ENCODE measurements at regions not wholly inside any gene's neighbourhood (a gene's known extent, or its start where the extent isn't known, plus 50 kb on each side); places are given as distances from the start of the nearest gene placed in this dataset.
A peak's percentile ranks its signal among the peaks of the same experiment; 100 is the strongest.
"Not testable (repeated sequence)": the region's sequence is repeated elsewhere in the genome, so short reads cannot be mapped to it uniquely, and the experiment has no call there.

DNA sequence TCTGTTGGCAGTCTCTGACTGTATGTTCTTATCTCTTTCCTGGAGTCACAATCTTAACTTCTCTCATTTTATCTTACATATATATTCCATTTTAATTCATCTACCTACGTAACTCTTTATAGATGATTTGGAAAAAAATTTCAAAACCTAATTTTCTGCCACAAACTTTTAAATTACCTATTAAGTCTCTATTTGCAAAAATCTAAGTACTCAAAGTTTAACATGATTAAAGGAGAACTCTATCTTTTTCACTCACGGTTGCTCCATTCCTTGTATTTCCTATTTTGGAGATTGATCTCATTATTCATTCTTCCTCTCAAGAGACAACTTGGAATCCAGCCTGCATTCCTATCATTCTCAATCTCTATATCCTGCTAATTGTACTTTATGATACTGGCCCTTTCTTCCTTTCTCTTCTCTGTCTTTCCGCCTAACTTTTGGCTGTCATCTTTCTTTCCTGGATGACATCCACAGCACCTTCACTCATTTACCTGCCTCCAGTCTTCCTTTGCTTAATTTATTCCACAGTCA is 1071.1 kb upstream of the CITED2 start:
- Histone ChIP-seq H3K4me1 (ENCODE audit: insufficient read depth, poor library complexity, severe bottlenecking) (peaks cover 8% of the 10 kb centered on the region), H3K27ac (ENCODE audit: poor library complexity, severe bottlenecking) (peak overlapping the region; percentile 28), H3K4me3 (ENCODE audit: severe bottlenecking) (no peak overlapping the region), H3K9me3 (ENCODE audit: severe bottlenecking) (no peaks in the 10 kb centered on the region), H3K36me3 (ENCODE audit: low read depth) (no peaks in the 10 kb centered on the region), H3K27me3 (ENCODE audit: insufficient read depth, poor library complexity, severe bottlenecking) (no peaks in the 10 kb centered on the region)
- DNase-seq (ENCODE audit: low spot score) (no peak), ATAC-seq (ENCODE audit: low read depth) (peak; percentile 61)
- TF ChIP-seq CTCF (IDR thresholded peaks at IDR 0.05; ENCODE audit: poor library complexity, severe bottlenecking): no peak

- H3K27ac ChIP-seq (ENCODE audit: poor library complexity, severe bottlenecking); H3K36me3 ChIP-seq (ENCODE audit: low read depth); H3K9me3 ChIP-seq (ENCODE audit: severe bottlenecking); H3K4me3 ChIP-seq (ENCODE audit: severe bottlenecking); ATAC-seq (ENCODE audit: low read depth); DNase-seq (ENCODE audit: low spot score); H3K27me3 ChIP-seq (ENCODE audit: insufficient read depth, poor library complexity, severe bottlenecking): not testable (repeated sequence)
- peaks cover 16% of the 10 kb centered on the region for H3K4me1 ChIP-seq (ENCODE audit: insufficient read depth, poor library complexity, severe bottlenecking)
Observed at GRCh38 chr6:140443112-140443511, 1068.7 kb upstream of the CITED2 start.

GRCh38 chr6:140441256-140441655 is 1066.8 kb upstream of the CITED2 start:
- peak; percentile 38 for TF ChIP-seq CTCF (IDR thresholded peaks at IDR 0.05; ENCODE audit: poor library complexity, severe bottlenecking)
- ATAC-seq (ENCODE audit: low read depth): peak; percentile 53; the same call in 1 of the 3 replicates
- no peaks in the 10 kb centered on the region for H3K27me3 ChIP-seq (ENCODE audit: insufficient read depth, poor library complexity, severe bottlenecking)
- no peak overlapping the region for H3K27ac ChIP-seq (ENCODE audit: poor library complexity, severe bottlenecking)
- no peaks in the 10 kb centered on the region for H3K36me3 ChIP-seq (ENCODE audit: low read depth)
- DNase-seq (ENCODE audit: low spot score): no peak
- no peak overlapping the region for H3K4me3 ChIP-seq (ENCODE audit: severe bottlenecking)
- peaks cover 23% of the 10 kb centered on the region for H3K4me1 ChIP-seq (ENCODE audit: insufficient read depth, poor library complexity, severe bottlenecking)
- H3K9me3 ChIP-seq (ENCODE audit: severe bottlenecking): no peaks in the 10 kb centered on the region

DNA sequence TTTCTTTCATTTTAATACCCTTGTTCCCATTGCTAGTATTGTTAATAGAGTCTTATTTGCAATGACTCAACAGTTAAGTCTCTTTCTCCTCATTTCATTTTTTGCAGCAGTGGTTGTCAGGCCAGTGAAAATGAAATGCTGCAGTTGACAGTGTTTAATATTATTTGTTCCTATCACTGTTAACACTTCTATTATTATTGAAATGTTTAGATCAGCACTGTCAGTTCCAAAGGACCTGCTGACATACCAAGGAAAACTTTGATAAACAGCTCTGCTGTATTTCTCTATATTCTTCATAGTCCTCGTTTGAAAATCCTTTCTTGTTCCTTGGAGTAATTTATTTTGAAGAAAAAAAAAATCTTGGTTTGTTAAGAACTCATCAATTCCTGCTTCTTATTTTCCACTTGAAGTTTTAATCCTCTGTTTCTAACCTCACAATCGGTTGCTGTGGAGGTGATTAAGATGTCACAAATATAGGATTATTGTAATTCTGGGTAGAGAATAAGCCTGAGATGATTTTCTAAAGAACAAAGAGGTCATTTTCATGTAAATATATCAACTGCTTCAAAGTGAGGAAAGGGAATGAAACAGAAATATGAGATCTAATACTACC is 1065.9 kb upstream of the CITED2 start:
- no peaks in the 10 kb centered on the region for H3K36me3 ChIP-seq (ENCODE audit: low read depth)
- DNase-seq (ENCODE audit: low spot score): no peak
- no peak for ATAC-seq (ENCODE audit: low read depth)
- H3K4me1 ChIP-seq (ENCODE audit: insufficient read depth, poor library complexity, severe bottlenecking): peaks cover 16% of the 10 kb centered on the region
- no peaks in the 10 kb centered on the region for H3K9me3 ChIP-seq (ENCODE audit: severe bottlenecking)
- H3K4me3 ChIP-seq (ENCODE audit: severe bottlenecking): no peak overlapping the region
- H3K27ac ChIP-seq (ENCODE audit: poor library complexity, severe bottlenecking): no peak overlapping the region
- no peaks in the 10 kb centered on the region for H3K27me3 ChIP-seq (ENCODE audit: insufficient read depth, poor library complexity, severe bottlenecking)
- no peak for TF ChIP-seq CTCF (IDR thresholded peaks at IDR 0.05; ENCODE audit: poor library complexity, severe bottlenecking)

GRCh38 chr6:140438346-140438735 is 1063.9 kb upstream of the CITED2 start:
- Histone ChIP-seq H3K36me3 (ENCODE audit: low read depth) (no peaks in the 10 kb centered on the region), H3K9me3 (ENCODE audit: severe bottlenecking) (no peaks in the 10 kb centered on the region), H3K4me1 (ENCODE audit: insufficient read depth, poor library complexity, severe bottlenecking) (peaks cover 16% of the 10 kb centered on the region), H3K27me3 (ENCODE audit: insufficient read depth, poor library complexity, severe bottlenecking) (no peaks in the 10 kb centered on the region), H3K4me3 (ENCODE audit: severe bottlenecking) (no peak overlapping the region), H3K27ac (ENCODE audit: poor library complexity, severe bottlenecking) (peak overlapping the region; percentile 31)
- no peak for TF ChIP-seq CTCF (IDR thresholded peaks at IDR 0.05; ENCODE audit: poor library complexity, severe bottlenecking)
- DNase-seq (ENCODE audit: low spot score) (no peak), ATAC-seq (ENCODE audit: low read depth) (peak; percentile 54; the same call in 2 of the 3 replicates)

Data from RWPE2 (cell line).